WTC11 (cell line): ENCODE measurements at regions not wholly inside any gene's neighbourhood (a gene's known extent, or its start where the extent isn't known, plus 50 kb on each side); places are given as distances from the start of the nearest gene placed in this dataset.
"Not testable (repeated sequence)": the region's sequence is repeated elsewhere in the genome, so short reads cannot be mapped to it uniquely, and the experiment has no call there.

Source experiments
- ATAC-seq: fragments of 200-7000 bp; cut with Tn5 transposase; 2 replicates; pipeline ENCODE4 v1.10.0; 2021; ENCODE audit warnings: mild to moderate bottlenecking, moderate library complexity
- CTCF ChIA-PET: fragments of 300-600 bp; sonication (Branson Sonifier 250); formaldehyde crosslinking; loops from one replicate; lab custom pipeline; 2021; ENCODE audit warnings: antibody characterized with exemption; lab: Charles Lee
- POLR2A ChIA-PET: fragments of 350-600 bp; sonication (Branson Sonifier 250); formaldehyde crosslinking; loops from one replicate; lab custom pipeline; 2021; ENCODE audit warnings: antibody characterized with exemption; lab: Charles Lee
- DNase-seq: peaks from one replicate; pipeline ENCODE4 v3.0.0; 2021; ENCODE audit warnings: low spot score
- H3K27ac Mint-ChIP-seq: 2 replicates; pipeline ENCODE4 v1.8.0; 2021; ENCODE audit warnings: mixed read lengths
- H3K27me3 Mint-ChIP-seq: 2 replicates; pipeline ENCODE4 v1.8.0; 2021; ENCODE audit warnings: low read depth, mild to moderate bottlenecking, moderate library complexity, mixed read lengths
- H3K36me3 Mint-ChIP-seq: 2 replicates; pipeline ENCODE4 v1.8.0; 2021; ENCODE audit warnings: mixed read lengths
- H3K4me1 Mint-ChIP-seq: 2 replicates; pipeline ENCODE4 v1.8.0; 2022; ENCODE audit warnings: mixed read lengths
- H3K4me3 Mint-ChIP-seq: 2 replicates; pipeline ENCODE4 v1.8.0; 2021; ENCODE audit warnings: mild to moderate bottlenecking, moderate library complexity, mixed read lengths
- H3K9me3 Mint-ChIP-seq: 2 replicates; pipeline ENCODE4 v1.8.0; 2021; ENCODE audit warnings: mixed read lengths
- ETV6 ChIP-seq: sonication (generic); formaldehyde crosslinking; IDR thresholded peaks from 2 replicates; pipeline ENCODE4 v1.8.1; 2022; ENCODE audit warnings: mild to moderate bottlenecking, missing genetic modification reagents
- MYBL2 ChIP-seq: sonication (generic); formaldehyde crosslinking; IDR thresholded peaks from 2 replicates; pipeline ENCODE4 v1.8.1; 2023; ENCODE audit warnings: mild to moderate bottlenecking, moderate library complexity, missing genetic modification reagents
- NFYB ChIP-seq: sonication (generic); formaldehyde crosslinking; conservative IDR thresholded peaks from 2 replicates; pipeline ENCODE4 v1.8.0; 2022; ENCODE audit warnings: low read depth, missing genetic modification reagents
- TEAD4 ChIP-seq: sonication (generic); formaldehyde crosslinking; IDR thresholded peaks from 2 replicates; pipeline ENCODE4 v1.8.0; 2022; ENCODE audit warnings: mild to moderate bottlenecking, missing genetic modification reagents
- ZNF416 ChIP-seq: fragments of 250-450 bp; sonication (Bioruptor Pico); IDR thresholded peaks from 2 replicates; pipeline ENCODE4 v1.9.0; 2021; ENCODE audit warnings: mild to moderate bottlenecking, inconsistent platforms
- TF ChIP-seq, protein P1 (sequence below): fragments of 200-600 bp; IDR thresholded peaks from 2 replicates; pipeline ENCODE4 v1.8.0; 2022; ENCODE audit warnings: antibody characterized with exemption
- TF ChIP-seq, protein P2 (sequence below): sonication (generic); formaldehyde crosslinking; IDR thresholded peaks from 2 replicates; pipeline ENCODE4 v1.8.1; 2023; ENCODE audit warnings: mild to moderate bottlenecking, missing genetic modification reagents, borderline replicate concordance
- TF ChIP-seq, protein P3 (sequence below): sonication (generic); formaldehyde crosslinking; IDR thresholded peaks from 2 replicates; pipeline ENCODE4 v1.8.0; 2022; ENCODE audit warnings: mild to moderate bottlenecking, missing genetic modification reagents
- TF ChIP-seq, protein P4 (sequence below): sonication (generic); formaldehyde crosslinking; IDR thresholded peaks from 2 replicates; pipeline ENCODE4 v1.8.0; 2023; ENCODE audit warnings: mild to moderate bottlenecking, missing genetic modification reagents
- TF ChIP-seq, protein P5 (sequence below): fragments of 250-450 bp; sonication (Bioruptor Pico); IDR thresholded peaks from 2 replicates; pipeline ENCODE4 v1.9.0; 2021; ENCODE audit warnings: mild to moderate bottlenecking

DNA sequence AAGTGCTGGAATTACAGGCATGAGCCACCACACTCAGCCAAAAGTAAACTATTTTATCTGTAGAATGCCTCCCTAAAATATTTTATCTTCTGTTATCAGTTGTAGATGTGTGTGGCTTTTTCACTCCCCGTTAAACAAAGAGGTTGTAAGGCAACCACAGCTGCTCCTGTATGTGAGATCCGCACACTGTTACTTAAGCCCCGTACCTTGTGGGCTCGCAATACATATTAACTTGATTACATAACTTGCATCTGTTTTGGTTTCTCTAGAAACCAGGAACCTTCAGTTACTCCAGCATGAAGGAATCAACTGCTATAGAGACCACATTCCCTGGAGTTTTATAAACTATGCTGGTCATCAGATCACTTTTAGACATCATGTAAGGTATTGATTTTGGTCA is 420.1 kb upstream of the SLC35B3 start (continued):
- TF ChIP-seq, protein P1, sequence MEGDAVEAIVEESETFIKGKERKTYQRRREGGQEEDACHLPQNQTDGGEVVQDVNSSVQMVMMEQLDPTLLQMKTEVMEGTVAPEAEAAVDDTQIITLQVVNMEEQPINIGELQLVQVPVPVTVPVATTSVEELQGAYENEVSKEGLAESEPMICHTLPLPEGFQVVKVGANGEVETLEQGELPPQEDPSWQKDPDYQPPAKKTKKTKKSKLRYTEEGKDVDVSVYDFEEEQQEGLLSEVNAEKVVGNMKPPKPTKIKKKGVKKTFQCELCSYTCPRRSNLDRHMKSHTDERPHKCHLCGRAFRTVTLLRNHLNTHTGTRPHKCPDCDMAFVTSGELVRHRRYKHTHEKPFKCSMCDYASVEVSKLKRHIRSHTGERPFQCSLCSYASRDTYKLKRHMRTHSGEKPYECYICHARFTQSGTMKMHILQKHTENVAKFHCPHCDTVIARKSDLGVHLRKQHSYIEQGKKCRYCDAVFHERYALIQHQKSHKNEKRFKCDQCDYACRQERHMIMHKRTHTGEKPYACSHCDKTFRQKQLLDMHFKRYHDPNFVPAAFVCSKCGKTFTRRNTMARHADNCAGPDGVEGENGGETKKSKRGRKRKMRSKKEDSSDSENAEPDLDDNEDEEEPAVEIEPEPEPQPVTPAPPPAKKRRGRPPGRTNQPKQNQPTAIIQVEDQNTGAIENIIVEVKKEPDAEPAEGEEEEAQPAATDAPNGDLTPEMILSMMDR = no peak
- TF ChIP-seq, protein P2, sequence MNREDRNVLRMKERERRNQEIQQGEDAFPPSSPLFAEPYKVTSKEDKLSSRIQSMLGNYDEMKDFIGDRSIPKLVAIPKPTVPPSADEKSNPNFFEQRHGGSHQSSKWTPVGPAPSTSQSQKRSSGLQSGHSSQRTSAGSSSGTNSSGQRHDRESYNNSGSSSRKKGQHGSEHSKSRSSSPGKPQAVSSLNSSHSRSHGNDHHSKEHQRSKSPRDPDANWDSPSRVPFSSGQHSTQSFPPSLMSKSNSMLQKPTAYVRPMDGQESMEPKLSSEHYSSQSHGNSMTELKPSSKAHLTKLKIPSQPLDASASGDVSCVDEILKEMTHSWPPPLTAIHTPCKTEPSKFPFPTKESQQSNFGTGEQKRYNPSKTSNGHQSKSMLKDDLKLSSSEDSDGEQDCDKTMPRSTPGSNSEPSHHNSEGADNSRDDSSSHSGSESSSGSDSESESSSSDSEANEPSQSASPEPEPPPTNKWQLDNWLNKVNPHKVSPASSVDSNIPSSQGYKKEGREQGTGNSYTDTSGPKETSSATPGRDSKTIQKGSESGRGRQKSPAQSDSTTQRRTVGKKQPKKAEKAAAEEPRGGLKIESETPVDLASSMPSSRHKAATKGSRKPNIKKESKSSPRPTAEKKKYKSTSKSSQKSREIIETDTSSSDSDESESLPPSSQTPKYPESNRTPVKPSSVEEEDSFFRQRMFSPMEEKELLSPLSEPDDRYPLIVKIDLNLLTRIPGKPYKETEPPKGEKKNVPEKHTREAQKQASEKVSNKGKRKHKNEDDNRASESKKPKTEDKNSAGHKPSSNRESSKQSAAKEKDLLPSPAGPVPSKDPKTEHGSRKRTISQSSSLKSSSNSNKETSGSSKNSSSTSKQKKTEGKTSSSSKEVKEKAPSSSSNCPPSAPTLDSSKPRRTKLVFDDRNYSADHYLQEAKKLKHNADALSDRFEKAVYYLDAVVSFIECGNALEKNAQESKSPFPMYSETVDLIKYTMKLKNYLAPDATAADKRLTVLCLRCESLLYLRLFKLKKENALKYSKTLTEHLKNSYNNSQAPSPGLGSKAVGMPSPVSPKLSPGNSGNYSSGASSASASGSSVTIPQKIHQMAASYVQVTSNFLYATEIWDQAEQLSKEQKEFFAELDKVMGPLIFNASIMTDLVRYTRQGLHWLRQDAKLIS (CRISPR knock-in tag) = no peak
- TF ChIP-seq ETV6 (no peak), TEAD4 (CRISPR knock-in tag) (no peak), NFYB (CRISPR knock-in tag) (no peak), MYBL2 (CRISPR knock-in tag) (no peak), ZNF416 (CRISPR knock-in tag) (no peak)
- TF ChIP-seq, protein P3, sequence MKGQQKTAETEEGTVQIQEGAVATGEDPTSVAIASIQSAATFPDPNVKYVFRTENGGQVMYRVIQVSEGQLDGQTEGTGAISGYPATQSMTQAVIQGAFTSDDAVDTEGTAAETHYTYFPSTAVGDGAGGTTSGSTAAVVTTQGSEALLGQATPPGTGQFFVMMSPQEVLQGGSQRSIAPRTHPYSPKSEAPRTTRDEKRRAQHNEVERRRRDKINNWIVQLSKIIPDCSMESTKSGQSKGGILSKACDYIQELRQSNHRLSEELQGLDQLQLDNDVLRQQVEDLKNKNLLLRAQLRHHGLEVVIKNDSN = no peak
- TF ChIP-seq, protein P4, sequence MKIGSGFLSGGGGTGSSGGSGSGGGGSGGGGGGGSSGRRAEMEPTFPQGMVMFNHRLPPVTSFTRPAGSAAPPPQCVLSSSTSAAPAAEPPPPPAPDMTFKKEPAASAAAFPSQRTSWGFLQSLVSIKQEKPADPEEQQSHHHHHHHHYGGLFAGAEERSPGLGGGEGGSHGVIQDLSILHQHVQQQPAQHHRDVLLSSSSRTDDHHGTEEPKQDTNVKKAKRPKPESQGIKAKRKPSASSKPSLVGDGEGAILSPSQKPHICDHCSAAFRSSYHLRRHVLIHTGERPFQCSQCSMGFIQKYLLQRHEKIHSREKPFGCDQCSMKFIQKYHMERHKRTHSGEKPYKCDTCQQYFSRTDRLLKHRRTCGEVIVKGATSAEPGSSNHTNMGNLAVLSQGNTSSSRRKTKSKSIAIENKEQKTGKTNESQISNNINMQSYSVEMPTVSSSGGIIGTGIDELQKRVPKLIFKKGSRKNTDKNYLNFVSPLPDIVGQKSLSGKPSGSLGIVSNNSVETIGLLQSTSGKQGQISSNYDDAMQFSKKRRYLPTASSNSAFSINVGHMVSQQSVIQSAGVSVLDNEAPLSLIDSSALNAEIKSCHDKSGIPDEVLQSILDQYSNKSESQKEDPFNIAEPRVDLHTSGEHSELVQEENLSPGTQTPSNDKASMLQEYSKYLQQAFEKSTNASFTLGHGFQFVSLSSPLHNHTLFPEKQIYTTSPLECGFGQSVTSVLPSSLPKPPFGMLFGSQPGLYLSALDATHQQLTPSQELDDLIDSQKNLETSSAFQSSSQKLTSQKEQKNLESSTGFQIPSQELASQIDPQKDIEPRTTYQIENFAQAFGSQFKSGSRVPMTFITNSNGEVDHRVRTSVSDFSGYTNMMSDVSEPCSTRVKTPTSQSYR = no peak
- TF ChIP-seq, protein P5, sequence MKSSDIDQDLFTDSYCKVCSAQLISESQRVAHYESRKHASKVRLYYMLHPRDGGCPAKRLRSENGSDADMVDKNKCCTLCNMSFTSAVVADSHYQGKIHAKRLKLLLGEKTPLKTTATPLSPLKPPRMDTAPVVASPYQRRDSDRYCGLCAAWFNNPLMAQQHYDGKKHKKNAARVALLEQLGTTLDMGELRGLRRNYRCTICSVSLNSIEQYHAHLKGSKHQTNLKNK (CRISPR knock-in tag) = no peak

DNA sequence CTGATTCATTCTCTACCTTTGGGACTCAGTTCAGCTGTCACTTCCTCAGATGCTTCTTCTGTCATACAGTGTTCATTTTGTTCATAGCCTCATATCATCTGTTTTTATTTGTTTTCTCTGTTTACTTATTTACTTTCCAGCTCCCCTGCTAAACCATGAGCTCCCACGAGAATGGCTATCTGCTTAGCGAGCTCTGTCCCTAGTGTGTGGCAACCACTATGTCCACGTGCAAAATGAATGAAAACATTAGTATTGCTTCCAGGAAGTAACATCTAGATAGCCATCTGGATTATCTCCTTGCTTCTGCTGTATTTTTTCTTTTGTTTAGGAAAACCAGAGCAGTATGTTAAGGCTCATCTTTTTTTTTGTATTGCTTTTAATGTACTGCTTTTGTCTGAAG is 417.0 kb upstream of the SLC35B3 start:
- TF ChIP-seq, protein P4 = no peak
- Mint-ChIP-seq H3K36me3 (no peaks in the 10 kb centered on the region), H3K27me3 (no peaks in the 10 kb centered on the region), H3K27ac (no peak overlapping the region), H3K9me3 (no peaks in the 10 kb centered on the region), H3K4me1 (peaks cover 11% of the 10 kb centered on the region), H3K4me3 (no peak overlapping the region)
- ATAC-seq = no peak
- DNase-seq = no peak
- ChIA-PET POLR2A (no interaction called here), CTCF (no interaction called here)

DNA sequence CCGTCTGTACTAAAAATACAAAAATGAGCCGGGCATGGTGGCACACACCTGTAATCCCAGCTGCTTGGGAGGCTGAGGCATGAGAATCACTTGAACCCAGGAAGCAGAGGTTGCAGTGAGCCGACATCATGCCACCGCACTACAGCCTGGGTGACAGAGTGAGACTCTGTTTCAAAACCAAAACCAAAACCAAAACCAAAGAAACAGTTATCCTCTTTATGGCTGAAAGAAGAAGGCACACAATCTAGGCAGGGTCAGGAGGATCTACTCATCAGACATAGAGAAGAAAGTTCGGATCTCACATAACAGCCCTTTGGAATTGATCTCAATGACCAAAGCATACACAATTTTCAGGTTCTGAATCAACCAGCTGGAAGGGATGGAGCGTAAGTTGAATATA is 411.3 kb upstream of the SLC35B3 start:
- H3K36me3 Mint-ChIP-seq, CTCF ChIA-PET, H3K27me3 Mint-ChIP-seq, H3K27ac Mint-ChIP-seq, DNase-seq, ATAC-seq, H3K9me3 Mint-ChIP-seq, H3K4me3 Mint-ChIP-seq, POLR2A ChIA-PET: not testable (repeated sequence)
- H3K4me1 Mint-ChIP-seq = peaks cover 11% of the 10 kb centered on the region
